KOPT-K1 (cell line): ENCODE measurements at regions not wholly inside any gene's neighbourhood (a gene's known extent, or its start where the extent isn't known, plus 50 kb on each side); places are given as distances from the start of the nearest gene placed in this dataset.

ENCODE experiments used
- H3K27ac ChIP-seq: fragments of 200-600 bp; sonication (generic); 2 replicates; pipeline ENCODE4 v1.5.1; 2016; ENCODE audit warnings: antibody characterized with exemption, mild to moderate bottlenecking, low read depth, low read length; ENCODE audit not compliant: poor library complexity, severe bottlenecking
- H3K36me3 ChIP-seq: fragments of 200-600 bp; sonication (generic); 2 replicates; pipeline ENCODE4 v1.5.1; 2017; ENCODE audit warnings: antibody characterized with exemption, mild to moderate bottlenecking, low read length, moderate library complexity; ENCODE audit not compliant: insufficient read depth
- H3K9me3 ChIP-seq: fragments of 200-600 bp; sonication (generic); 2 replicates; pipeline ENCODE4 v1.5.1; 2017; ENCODE audit warnings: antibody characterized with exemption, low read length, mild to moderate bottlenecking; ENCODE audit not compliant: insufficient read depth, poor library complexity, severe bottlenecking

GRCh38 chr21:28444111-28444510 is 548.6 kb downstream of the LTN1 start:
- H3K36me3 ChIP-seq = no peaks in the 10 kb centered on the region
- no peak overlapping the region for H3K27ac ChIP-seq
- no peaks in the 10 kb centered on the region for H3K9me3 ChIP-seq

- Histone ChIP-seq H3K36me3 (no peaks in the 10 kb centered on the region), H3K27ac (no peak overlapping the region), H3K9me3 (no peaks in the 10 kb centered on the region)
Observed at GRCh38 chr21:28442624-28443023, 550.1 kb downstream of the LTN1 start.

- H3K9me3 ChIP-seq = no peaks in the 10 kb centered on the region
- H3K27ac ChIP-seq = no peak overlapping the region
- H3K36me3 ChIP-seq = no peaks in the 10 kb centered on the region
Observed at GRCh38 chr21:28442085-28442484, 550.6 kb downstream of the LTN1 start.

- no peak overlapping the region for H3K27ac ChIP-seq
- H3K9me3 ChIP-seq = no peaks in the 10 kb centered on the region
- no peaks in the 10 kb centered on the region for H3K36me3 ChIP-seq
Observed at GRCh38 chr21:28439788-28440187, 552.9 kb downstream of the LTN1 start.

GRCh38 chr21:28439251-28439650 is 553.4 kb downstream of the LTN1 start:
- Histone ChIP-seq H3K27ac (no peak overlapping the region), H3K9me3 (no peaks in the 10 kb centered on the region), H3K36me3 (no peaks in the 10 kb centered on the region)

- H3K9me3 ChIP-seq = no peaks in the 10 kb centered on the region
- no peaks in the 10 kb centered on the region for H3K36me3 ChIP-seq
- no peak overlapping the region for H3K27ac ChIP-seq
Observed at GRCh38 chr21:28437061-28437460, 555.6 kb downstream of the LTN1 start.

GRCh38 chr21:28436286-28436932 is 556.3 kb downstream of the LTN1 start:
- H3K9me3 ChIP-seq = no peaks in the 10 kb centered on the region
- H3K27ac ChIP-seq = no peak overlapping the region
- no peaks in the 10 kb centered on the region for H3K36me3 ChIP-seq

- no peaks in the 10 kb centered on the region for H3K9me3 ChIP-seq
- H3K36me3 ChIP-seq = no peaks in the 10 kb centered on the region
- H3K27ac ChIP-seq = no peak overlapping the region
Observed at GRCh38 chr21:28431527-28432200, 561.0 kb downstream of the LTN1 start.

GRCh38 chr21:28431022-28431421 is 561.7 kb downstream of the LTN1 start:
- H3K36me3 ChIP-seq = no peaks in the 10 kb centered on the region
- H3K27ac ChIP-seq = no peak overlapping the region
- no peaks in the 10 kb centered on the region for H3K9me3 ChIP-seq

- Histone ChIP-seq H3K36me3 (no peaks in the 10 kb centered on the region), H3K9me3 (no peaks in the 10 kb centered on the region), H3K27ac (no peak overlapping the region)
Observed at GRCh38 chr21:28429161-28429560, 563.5 kb downstream of the LTN1 start.

- Histone ChIP-seq H3K9me3 (no peaks in the 10 kb centered on the region), H3K27ac (no peak overlapping the region), H3K36me3 (no peaks in the 10 kb centered on the region)
Observed at GRCh38 chr21:28427394-28428022, 565.2 kb downstream of the LTN1 start.

GRCh38 chr21:28426545-28426944 is 566.1 kb downstream of the LTN1 start:
- no peaks in the 10 kb centered on the region for H3K36me3 ChIP-seq
- H3K9me3 ChIP-seq = no peaks in the 10 kb centered on the region
- H3K27ac ChIP-seq = no peak overlapping the region

GRCh38 chr21:28423521-28424190 is 569.0 kb downstream of the LTN1 start:
- H3K36me3 ChIP-seq = no peaks in the 10 kb centered on the region
- H3K9me3 ChIP-seq = no peaks in the 10 kb centered on the region
- H3K27ac ChIP-seq = no peak overlapping the region

GRCh38 chr21:28421716-28422524 is 570.8 kb downstream of the LTN1 start:
- H3K36me3 ChIP-seq = no peaks in the 10 kb centered on the region
- H3K27ac ChIP-seq = no peak overlapping the region
- H3K9me3 ChIP-seq = no peaks in the 10 kb centered on the region

- Histone ChIP-seq H3K36me3 (no peaks in the 10 kb centered on the region), H3K9me3 (no peaks in the 10 kb centered on the region), H3K27ac (no peak overlapping the region)
Observed at GRCh38 chr21:28419811-28420210, 572.9 kb downstream of the LTN1 start.
